Cardiac muscle cell (in vitro differentiated cells and primary cell): ENCODE measurements at regions not wholly inside any gene's neighbourhood (a gene's known extent, or its start where the extent isn't known, plus 50 kb on each side); places are given as distances from the start of the nearest gene placed in this dataset.

Source experiments
- DNase-seq, 2 donors: peaks; one replicate each; pipeline versions ENCODE4 v3.0.0 to v3.0.0-alpha.2; 2010 to 2017; ENCODE audit warnings: low read depth in 1 of 2, low spot score in 1 of 2
- H3K27ac ChIP-seq: fragments of 200-600 bp; sonication (generic); 2 replicates; pipeline ENCODE4 v1.5.1; 2016
- H3K27me3 ChIP-seq: fragments of 200-600 bp; sonication (generic); 2 replicates; pipeline ENCODE4 v1.6.0; 2016; ENCODE audit warnings: control low read depth
- H3K36me3 ChIP-seq: fragments of 200-600 bp; sonication (generic); 2 replicates; pipeline ENCODE4 v1.5.1; 2016; ENCODE audit warnings: control low read depth
- H3K4me1 ChIP-seq: fragments of 200-600 bp; sonication (generic); 2 replicates; pipeline ENCODE4 v1.8.1; 2017; ENCODE audit warnings: low read depth, mild to moderate bottlenecking, mixed run types
- H3K4me3 ChIP-seq: fragments of 200-600 bp; sonication (generic); 2 replicates; pipeline ENCODE4 v1.5.1; 2016; ENCODE audit warnings: mild to moderate bottlenecking
- H3K9me3 ChIP-seq: fragments of 200-600 bp; sonication (generic); 2 replicates; pipeline ENCODE4 v1.5.1; 2017; ENCODE audit warnings: low read depth, mild to moderate bottlenecking, control low read depth
- TF ChIP-seq, protein P1 (sequence below): IDR thresholded peaks from 2 replicates; pipeline ENCODE4 v1.5.1; 2012; ENCODE audit warnings: low read depth, mild to moderate bottlenecking, low read length

GRCh38 chr1:78760858-78761257, 111.2 kb downstream of the IFI44 start:
- Histone ChIP-seq H3K27ac (no peak overlapping the region), H3K9me3 (no peaks in the 10 kb centered on the region), H3K4me1 (no peaks in the 10 kb centered on the region), H3K27me3 (no peaks in the 10 kb centered on the region), H3K4me3 (no peak overlapping the region), H3K36me3 (no peaks in the 10 kb centered on the region)
- no peak for DNase-seq
- TF ChIP-seq, protein P1, sequence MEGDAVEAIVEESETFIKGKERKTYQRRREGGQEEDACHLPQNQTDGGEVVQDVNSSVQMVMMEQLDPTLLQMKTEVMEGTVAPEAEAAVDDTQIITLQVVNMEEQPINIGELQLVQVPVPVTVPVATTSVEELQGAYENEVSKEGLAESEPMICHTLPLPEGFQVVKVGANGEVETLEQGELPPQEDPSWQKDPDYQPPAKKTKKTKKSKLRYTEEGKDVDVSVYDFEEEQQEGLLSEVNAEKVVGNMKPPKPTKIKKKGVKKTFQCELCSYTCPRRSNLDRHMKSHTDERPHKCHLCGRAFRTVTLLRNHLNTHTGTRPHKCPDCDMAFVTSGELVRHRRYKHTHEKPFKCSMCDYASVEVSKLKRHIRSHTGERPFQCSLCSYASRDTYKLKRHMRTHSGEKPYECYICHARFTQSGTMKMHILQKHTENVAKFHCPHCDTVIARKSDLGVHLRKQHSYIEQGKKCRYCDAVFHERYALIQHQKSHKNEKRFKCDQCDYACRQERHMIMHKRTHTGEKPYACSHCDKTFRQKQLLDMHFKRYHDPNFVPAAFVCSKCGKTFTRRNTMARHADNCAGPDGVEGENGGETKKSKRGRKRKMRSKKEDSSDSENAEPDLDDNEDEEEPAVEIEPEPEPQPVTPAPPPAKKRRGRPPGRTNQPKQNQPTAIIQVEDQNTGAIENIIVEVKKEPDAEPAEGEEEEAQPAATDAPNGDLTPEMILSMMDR = no peak

DNA sequence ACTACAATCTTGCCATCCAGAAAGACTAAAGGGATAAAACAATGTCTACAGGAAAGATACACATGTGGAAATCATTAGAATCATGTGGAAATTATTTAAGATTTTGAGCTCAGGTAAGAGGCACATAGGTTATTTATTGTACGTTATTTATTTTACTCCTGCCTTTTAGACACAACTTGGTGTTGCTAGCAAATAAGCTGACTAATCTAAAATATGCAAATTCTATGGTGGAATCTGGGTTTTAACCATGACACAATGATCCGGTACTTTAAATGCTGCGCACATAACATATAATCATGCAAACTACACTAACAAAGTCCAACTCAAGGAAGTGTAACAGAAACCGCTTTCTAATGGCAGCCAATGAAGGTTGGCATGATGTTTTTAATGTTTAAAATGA, 112.5 kb downstream of the IFI44 start:
- TF ChIP-seq, protein P1 = no peak
- DNase-seq = no peak
- H3K4me1 ChIP-seq = no peaks in the 10 kb centered on the region

DNA sequence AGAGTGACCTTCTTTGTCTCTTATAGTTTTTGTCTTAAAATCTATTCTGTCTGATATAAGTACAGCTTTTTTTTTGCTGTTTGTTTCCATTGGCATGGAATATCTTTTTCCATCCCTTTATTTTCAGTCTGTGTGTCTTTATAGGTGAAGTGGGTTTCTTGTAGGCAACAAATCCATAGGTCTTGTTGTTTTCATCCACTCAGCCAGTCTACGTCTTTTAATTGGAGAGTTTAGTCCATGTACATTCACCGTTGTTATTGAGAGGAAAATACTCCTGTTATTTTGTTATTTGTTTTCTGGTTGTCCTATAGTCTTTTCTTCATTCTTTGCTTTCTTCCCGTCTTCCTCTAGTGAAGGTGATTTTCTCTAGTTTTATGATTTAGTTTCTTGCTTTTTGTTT, 115.9 kb downstream of the IFI44 start:
- TF ChIP-seq, protein P1 = no peak
- no peaks in the 10 kb centered on the region for H3K36me3 ChIP-seq
- H3K27ac ChIP-seq = no peak overlapping the region
- no peaks in the 10 kb centered on the region for H3K4me1 ChIP-seq
- H3K9me3 ChIP-seq = no peaks in the 10 kb centered on the region
- no peak overlapping the region for H3K4me3 ChIP-seq
- DNase-seq = no peak
- no peaks in the 10 kb centered on the region for H3K27me3 ChIP-seq

More for the DNA sequence above, 112.5 kb downstream of the IFI44 start:
- Histone ChIP-seq H3K4me3 (no peak overlapping the region), H3K27ac (no peak overlapping the region), H3K27me3 (no peaks in the 10 kb centered on the region), H3K36me3 (no peaks in the 10 kb centered on the region), H3K9me3 (no peaks in the 10 kb centered on the region)

DNA sequence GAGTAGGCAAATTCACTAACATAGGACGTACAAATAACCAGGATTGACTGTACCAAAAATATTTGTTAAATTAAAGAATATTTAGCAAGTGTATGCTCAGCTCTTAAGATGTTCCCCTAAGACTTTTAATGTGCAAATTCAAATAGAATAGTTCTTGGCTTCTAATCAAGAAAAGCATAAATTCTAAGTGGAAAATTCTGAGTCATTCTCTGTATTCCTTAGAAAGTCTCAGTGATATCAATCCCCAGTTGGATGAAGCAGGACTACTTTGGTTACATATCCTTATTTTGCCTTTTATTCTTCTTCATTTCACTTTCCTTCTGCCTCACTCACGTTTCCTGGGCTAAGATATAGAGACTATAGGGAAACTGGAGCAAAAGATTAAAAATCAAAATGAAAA, 130.2 kb downstream of the IFI44 start:
- DNase-seq = peak in 1 of 2 donors; percentile 57
- Histone ChIP-seq H3K27me3 (no peaks in the 10 kb centered on the region), H3K4me1 (peaks cover 4% of the 10 kb centered on the region), H3K4me3 (no peak overlapping the region), H3K36me3 (no peaks in the 10 kb centered on the region), H3K9me3 (no peaks in the 10 kb centered on the region), H3K27ac (no peak overlapping the region)
- TF ChIP-seq, protein P1 = no peak

GRCh38 chr1:78787544-78787943, 137.9 kb downstream of the IFI44 start:
- Histone ChIP-seq H3K4me3 (no peak overlapping the region), H3K36me3 (no peaks in the 10 kb centered on the region), H3K27me3 (no peaks in the 10 kb centered on the region), H3K27ac (no peak overlapping the region), H3K4me1 (no peaks in the 10 kb centered on the region), H3K9me3 (no peaks in the 10 kb centered on the region)
- TF ChIP-seq, protein P1 = no peak
- no peak for DNase-seq

DNA sequence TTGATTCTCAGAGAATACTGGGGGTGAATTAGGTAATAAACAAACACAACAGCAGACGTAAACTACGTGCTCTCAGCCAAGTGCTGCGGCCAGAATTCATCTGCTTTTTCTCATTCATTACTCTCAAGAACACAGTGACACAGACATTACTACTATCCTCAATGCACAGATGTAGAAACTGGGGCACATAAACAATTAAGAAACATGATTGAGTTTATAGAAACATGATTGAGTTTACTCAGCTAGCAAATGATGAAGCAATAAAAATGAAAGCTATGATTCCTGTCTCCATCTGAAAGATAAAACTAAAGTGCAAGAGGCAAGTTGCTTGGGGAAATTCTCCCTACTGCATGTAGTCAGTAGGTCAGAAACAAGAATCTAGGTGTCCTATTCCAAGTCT, 140.5 kb downstream of the IFI44 start:
- Histone ChIP-seq H3K4me3 (no peak overlapping the region), H3K4me1 (no peaks in the 10 kb centered on the region), H3K27me3 (no peaks in the 10 kb centered on the region), H3K27ac (no peak overlapping the region), H3K36me3 (no peaks in the 10 kb centered on the region), H3K9me3 (no peaks in the 10 kb centered on the region)
- TF ChIP-seq, protein P1 = no peak
- DNase-seq = no peak
